ENCODE measurements at regions not wholly inside any gene's neighbourhood (a gene's known extent, or its start where the extent isn't known, plus 50 kb on each side); places are given as distances from the start of the nearest gene placed in this dataset.
A peak's percentile ranks its signal among the peaks of the same experiment; 100 is the strongest.
"Not testable (repeated sequence)": the region's sequence is repeated elsewhere in the genome, so short reads cannot be mapped to it uniquely, and the experiment has no call there.

DNA sequence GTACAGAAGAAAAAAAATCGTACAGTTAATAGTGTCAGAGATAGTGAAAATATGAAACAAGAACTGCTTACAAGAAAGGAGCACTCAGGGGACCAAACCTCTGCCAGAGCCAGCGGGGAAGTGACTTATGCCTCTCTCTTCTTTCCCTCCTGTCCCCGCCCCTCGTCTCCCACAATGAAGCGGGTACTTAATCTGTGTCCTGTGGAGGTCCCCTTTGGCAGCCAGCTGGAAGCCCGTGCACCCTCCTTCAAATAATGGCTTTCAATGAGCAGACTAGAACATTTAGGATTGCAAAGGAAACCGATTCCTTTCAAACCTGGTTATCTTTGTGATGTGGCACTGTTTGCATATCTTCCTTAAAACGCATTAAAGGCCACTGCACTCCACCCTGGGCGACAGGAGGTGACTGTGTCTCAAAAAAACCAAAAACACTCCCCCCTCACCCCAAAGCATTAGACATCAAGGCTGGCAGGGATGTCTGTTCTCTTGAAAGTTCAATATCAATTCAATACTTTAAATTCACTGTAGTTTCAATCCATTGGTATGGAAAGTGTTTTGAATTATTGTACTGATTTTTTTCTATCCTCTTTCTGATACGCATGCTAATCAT, 51.7 kb downstream of the PPIAL4C start:
- H3K9ac ChIP-seq (ENCODE audit: low read length); H3K27ac ChIP-seq (ENCODE audit: low read depth, low read length); H3K4me3 ChIP-seq (ENCODE audit: low read length); H3K4me1 ChIP-seq (ENCODE audit: control insufficient read depth, insufficient read depth, low read length); H3K36me3 ChIP-seq (ENCODE audit: control insufficient read depth, insufficient read depth, low read length); H3K27me3 ChIP-seq (ENCODE audit: control insufficient read depth, insufficient read depth, low read length): not testable (repeated sequence)

DNA sequence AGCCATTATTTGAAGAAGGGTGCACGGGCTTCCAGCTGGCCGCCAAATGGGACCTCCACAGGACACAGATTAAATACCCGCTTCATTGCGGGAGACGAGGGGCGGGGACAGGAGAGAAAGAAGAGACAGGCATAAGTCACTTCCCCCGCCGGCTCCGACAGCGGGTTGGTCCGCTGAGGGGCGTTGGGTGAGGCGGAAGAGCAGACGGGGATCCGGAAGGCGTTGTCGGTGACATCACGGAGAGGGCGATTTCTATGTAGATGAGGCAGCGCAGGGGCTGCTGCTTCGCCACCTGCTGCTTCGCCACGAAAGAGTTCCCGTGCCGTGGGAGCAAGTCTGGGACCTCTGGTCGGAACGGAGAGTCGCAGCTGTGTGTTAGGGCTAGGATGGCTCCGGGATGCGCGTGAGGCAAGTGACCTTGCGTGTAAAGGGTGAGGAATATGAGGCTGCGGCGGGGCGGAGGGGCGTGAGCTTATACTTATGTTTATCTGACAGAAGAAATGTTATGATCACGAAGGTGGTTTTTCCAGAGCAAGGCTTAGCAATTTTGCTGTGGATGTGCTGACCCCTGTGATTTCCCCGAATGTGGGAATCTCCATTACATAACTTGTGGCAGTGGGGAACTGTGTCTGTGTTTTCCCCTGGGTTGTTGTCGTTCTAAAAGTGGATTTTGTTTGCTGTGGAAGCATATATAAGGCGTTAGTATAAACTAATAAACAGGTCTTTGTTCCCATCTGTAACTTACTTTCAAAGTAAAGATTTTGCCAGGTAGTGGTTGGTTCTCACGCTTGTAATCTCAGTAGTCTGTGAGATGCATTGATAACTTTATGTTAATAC, 52.9 kb downstream of the PPIAL4C start:
- peak overlapping the region; percentile 85 for H3K27ac ChIP-seq (ENCODE audit: low read depth, low read length)
- not testable (repeated sequence) for H3K4me1 ChIP-seq (ENCODE audit: control insufficient read depth, insufficient read depth, low read length); H3K27me3 ChIP-seq (ENCODE audit: control insufficient read depth, insufficient read depth, low read length); H3K36me3 ChIP-seq (ENCODE audit: control insufficient read depth, insufficient read depth, low read length)
- peak overlapping the region; percentile 62 for H3K9ac ChIP-seq (ENCODE audit: low read length)
- peak overlapping the region; percentile 74 for H3K4me3 ChIP-seq (ENCODE audit: low read length)

DNA sequence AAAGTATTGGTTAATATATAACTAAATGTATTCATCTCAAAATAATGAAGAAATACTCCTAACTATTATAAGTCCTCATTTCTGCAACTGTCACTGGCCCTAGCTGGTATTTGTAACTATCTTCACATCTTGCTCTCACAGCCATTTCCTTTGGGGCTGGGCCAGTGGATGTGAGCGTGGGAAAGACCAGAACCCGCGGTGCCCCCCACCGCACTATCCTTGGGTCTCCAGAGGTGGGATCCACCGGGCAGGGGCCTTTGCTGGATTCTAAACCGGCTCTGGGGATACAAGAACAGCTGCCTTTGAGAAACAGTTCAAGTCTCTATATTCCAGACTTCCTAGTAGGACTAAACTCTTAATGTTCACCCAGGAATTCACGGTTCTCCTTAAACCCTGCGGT, 54.8 kb downstream of the PPIAL4C start:
- H3K4me1 ChIP-seq (ENCODE audit: control insufficient read depth, insufficient read depth, low read length); H3K4me3 ChIP-seq (ENCODE audit: low read length); H3K36me3 ChIP-seq (ENCODE audit: control insufficient read depth, insufficient read depth, low read length); H3K9ac ChIP-seq (ENCODE audit: low read length); H3K27me3 ChIP-seq (ENCODE audit: control insufficient read depth, insufficient read depth, low read length); H3K27ac ChIP-seq (ENCODE audit: low read depth, low read length): not testable (repeated sequence)

DNA sequence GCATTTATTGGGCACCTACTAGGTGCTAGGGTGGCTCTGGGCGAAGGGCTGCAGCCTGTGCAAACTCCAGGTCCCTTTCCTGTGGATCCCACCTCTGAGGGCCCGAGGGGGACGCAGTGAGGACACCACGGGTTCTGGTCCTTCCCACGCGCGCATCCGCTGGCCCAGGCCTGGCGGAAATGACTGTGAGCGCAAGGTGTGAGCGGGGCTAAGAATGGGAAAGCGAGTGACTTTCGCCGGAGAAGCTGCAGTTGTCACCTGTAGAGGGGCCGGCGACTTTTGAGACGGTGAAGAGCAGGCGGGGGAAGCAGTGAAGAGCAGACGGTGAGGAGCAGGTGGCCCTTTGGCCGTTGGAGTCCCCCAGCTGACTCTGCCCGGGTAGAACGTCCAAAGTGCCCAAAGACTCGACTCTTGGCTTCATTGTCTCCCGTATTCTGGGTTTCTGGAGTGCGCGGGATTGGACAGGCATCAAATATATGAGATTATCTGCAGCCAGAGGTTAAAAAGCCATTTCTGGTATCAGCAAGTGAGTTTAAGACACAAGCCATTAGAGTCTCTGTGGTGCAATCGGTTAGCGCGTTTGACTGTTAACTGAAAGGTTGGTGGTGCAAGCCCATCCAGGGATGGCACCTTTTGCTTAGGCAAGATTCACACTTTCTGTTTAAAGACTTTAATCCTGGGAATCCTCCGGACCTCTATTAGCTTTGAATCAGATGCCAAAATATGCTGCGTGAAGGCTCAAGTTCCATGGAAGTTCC, 55.4 kb downstream of the PPIAL4C start:
- H3K4me1 ChIP-seq (ENCODE audit: control insufficient read depth, insufficient read depth, low read length); H3K27ac ChIP-seq (ENCODE audit: low read depth, low read length); H3K9ac ChIP-seq (ENCODE audit: low read length); H3K36me3 ChIP-seq (ENCODE audit: control insufficient read depth, insufficient read depth, low read length); H3K27me3 ChIP-seq (ENCODE audit: control insufficient read depth, insufficient read depth, low read length); H3K4me3 ChIP-seq (ENCODE audit: low read length): not testable (repeated sequence)

DNA sequence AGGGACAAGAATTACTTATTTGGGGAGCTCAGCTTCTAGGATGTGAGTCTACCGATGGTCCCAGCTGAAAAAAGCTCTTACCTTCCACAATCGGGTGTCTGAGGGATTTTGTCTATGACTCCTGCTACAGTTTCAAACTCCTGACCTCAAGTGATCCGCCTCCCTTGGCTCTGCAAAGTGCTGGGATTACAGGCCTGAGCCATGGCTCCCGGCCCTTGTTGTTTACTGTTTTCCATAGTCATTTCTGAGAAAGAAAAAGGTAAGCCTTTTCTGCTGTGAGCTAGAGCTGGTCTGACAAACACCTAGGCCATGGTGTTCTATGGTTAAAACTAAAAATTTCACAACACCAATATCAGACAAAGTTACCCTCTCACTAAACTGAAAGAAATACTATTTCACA, 57.5 kb downstream of the PPIAL4C start:
- H3K27ac ChIP-seq (ENCODE audit: low read depth, low read length); H3K9ac ChIP-seq (ENCODE audit: low read length); H3K36me3 ChIP-seq (ENCODE audit: control insufficient read depth, insufficient read depth, low read length); H3K27me3 ChIP-seq (ENCODE audit: control insufficient read depth, insufficient read depth, low read length); H3K4me1 ChIP-seq (ENCODE audit: control insufficient read depth, insufficient read depth, low read length); H3K4me3 ChIP-seq (ENCODE audit: low read length): not testable (repeated sequence)

DNA sequence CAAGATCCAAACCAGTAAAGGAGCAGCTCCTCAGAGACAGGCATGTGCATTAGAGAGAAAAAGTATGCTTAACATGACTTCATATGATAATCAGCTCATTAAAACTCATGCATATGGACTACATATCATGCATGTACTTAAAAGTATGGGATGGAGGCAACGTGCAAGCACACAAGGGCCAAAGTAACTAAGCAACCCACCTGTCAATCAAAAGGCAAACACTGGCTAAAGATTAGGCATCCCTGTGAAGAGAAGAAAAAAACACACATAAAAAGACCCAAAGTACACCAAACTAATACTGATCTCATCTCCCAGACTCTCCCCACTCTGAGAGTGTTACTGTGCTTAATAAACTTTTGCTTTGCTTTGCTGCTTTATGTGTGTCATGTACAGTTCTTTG, 61.2 kb downstream of the PPIAL4C start:
- not testable (repeated sequence) for H3K36me3 ChIP-seq (ENCODE audit: control insufficient read depth, insufficient read depth, low read length); H3K27ac ChIP-seq (ENCODE audit: low read depth, low read length); H3K27me3 ChIP-seq (ENCODE audit: control insufficient read depth, insufficient read depth, low read length); H3K9ac ChIP-seq (ENCODE audit: low read length); H3K4me3 ChIP-seq (ENCODE audit: low read length); H3K4me1 ChIP-seq (ENCODE audit: control insufficient read depth, insufficient read depth, low read length)

DNA sequence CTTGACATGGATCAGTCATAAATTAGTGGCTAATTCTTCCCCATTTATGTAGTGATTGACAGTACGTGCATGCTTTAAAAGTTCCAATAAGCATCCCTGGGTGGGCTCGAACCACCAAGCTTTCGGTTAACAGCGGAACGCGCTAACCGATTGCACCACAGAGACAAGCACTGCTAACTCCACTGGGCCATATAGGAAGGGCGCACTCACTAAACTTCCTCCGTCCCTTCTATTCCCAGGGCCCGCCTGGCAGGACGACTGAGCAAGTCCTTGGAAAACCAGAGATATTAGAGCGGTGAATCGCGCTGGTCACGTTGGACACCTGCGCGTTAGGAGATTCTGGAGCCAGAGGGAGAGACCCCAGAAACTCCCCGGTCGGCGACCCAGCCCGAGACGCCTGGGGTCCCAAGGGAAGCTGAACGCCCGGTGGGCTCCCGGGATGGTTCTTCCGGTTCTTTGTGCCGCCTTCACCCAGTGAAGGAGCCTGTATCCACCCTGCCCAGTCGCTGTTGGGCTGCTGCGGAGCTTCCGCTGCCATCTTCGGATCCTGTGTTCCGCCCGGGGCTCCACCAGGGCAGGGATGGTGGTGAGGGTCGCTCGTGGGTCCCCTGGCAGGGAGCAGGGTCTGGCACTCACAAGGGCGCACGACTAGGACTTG, 62.8 kb downstream of the PPIAL4C start:
- not testable (repeated sequence) for H3K27me3 ChIP-seq (ENCODE audit: control insufficient read depth, insufficient read depth, low read length); H3K36me3 ChIP-seq (ENCODE audit: control insufficient read depth, insufficient read depth, low read length); H3K4me1 ChIP-seq (ENCODE audit: control insufficient read depth, insufficient read depth, low read length); H3K9ac ChIP-seq (ENCODE audit: low read length); H3K27ac ChIP-seq (ENCODE audit: low read depth, low read length)
- peak overlapping the region; percentile 57 for H3K4me3 ChIP-seq (ENCODE audit: low read length)

DNA sequence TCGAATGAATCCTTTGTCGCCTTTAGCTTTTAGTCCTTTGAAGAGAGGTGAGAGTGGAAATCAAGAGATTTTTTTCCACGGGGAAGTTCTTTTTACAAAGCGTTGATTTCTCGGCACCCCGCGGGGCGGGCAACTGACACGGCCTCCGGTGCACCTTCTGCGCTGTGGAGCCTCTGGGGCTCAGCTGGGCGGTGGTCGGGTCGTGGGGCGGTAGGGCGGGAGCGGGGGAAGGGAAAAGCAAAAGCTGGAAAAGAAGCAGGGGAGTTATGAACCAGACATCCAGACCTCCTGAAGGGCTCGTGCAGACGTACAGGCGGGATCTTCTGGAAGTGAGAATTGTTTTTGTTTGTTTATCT, 63.3 kb downstream of the PPIAL4C start:
- peak overlapping the region; percentile 41 for H3K4me3 ChIP-seq (ENCODE audit: low read length)
- not testable (repeated sequence) for H3K9ac ChIP-seq (ENCODE audit: low read length); H3K36me3 ChIP-seq (ENCODE audit: control insufficient read depth, insufficient read depth, low read length); H3K27ac ChIP-seq (ENCODE audit: low read depth, low read length); H3K27me3 ChIP-seq (ENCODE audit: control insufficient read depth, insufficient read depth, low read length); H3K4me1 ChIP-seq (ENCODE audit: control insufficient read depth, insufficient read depth, low read length)

DNA sequence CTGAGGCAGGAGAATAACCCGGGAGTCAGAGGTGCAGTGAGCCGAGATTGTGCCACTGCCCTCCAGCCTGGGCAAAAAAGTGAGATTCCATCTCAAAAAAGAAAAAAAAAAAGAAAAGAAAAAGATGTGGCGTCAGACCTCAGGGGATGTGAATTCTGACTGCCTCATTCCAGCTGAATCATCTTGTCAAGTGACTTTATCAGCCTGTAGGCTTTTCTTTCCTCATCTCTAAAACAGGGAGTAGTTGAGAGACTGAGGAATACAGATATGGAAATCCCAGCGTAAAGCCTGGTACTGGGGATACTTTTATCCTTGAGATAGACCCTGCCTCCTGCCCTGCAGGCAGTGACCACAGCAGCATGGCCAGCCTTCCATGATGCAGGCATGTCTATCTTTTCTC, 74.1 kb downstream of the PPIAL4C start:
- not testable (repeated sequence) for H3K4me3 ChIP-seq (ENCODE audit: low read length); H3K4me1 ChIP-seq (ENCODE audit: control insufficient read depth, insufficient read depth, low read length); H3K27me3 ChIP-seq (ENCODE audit: control insufficient read depth, insufficient read depth, low read length); H3K9ac ChIP-seq (ENCODE audit: low read length); H3K36me3 ChIP-seq (ENCODE audit: control insufficient read depth, insufficient read depth, low read length); H3K27ac ChIP-seq (ENCODE audit: low read depth, low read length)

DNA sequence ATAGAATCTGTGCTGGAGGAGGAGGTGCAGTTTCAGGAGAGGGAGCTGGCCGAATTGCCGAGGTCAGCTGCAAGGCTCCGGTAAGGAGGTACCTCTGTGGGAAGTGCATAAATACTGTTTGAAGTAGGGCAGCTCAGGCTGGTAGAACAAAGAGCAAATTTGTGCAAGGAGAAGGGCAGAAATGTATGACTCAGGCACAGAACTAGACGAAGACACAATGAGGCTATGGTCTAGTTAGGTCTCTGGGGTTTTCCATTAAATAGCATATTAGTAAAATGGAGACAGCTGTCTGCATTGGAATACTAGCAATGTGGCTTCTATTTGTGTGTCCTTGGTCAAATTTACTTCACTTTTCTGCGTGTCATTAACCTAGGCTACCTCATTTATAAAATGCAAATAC, 74.5 kb downstream of the PPIAL4C start:
- H3K27me3 ChIP-seq (ENCODE audit: control insufficient read depth, insufficient read depth, low read length); H3K27ac ChIP-seq (ENCODE audit: low read depth, low read length); H3K9ac ChIP-seq (ENCODE audit: low read length); H3K36me3 ChIP-seq (ENCODE audit: control insufficient read depth, insufficient read depth, low read length); H3K4me3 ChIP-seq (ENCODE audit: low read length); H3K4me1 ChIP-seq (ENCODE audit: control insufficient read depth, insufficient read depth, low read length): not testable (repeated sequence)

DNA sequence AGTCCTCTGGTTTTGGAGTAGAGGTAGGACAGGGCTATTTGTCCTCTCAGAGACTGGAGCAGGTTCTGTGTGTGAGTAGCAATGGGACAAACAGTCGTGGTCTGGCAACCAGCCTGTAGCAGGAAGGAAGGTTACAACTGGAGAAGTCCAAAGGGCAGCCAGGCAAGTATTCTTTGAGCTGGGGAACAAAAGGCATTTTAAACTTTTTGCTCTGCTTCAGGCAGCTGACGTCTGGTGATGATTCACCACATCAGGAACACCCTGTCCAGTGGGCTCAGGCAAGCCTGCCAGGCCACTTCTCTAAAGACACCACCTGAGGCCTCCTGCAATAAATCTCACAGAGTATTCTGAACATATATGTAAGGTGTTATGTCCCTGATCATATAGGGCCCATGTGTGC, 81.0 kb downstream of the PPIAL4C start:
- H3K27ac ChIP-seq (ENCODE audit: low read depth, low read length); H3K36me3 ChIP-seq (ENCODE audit: control insufficient read depth, insufficient read depth, low read length); H3K4me1 ChIP-seq (ENCODE audit: control insufficient read depth, insufficient read depth, low read length); H3K27me3 ChIP-seq (ENCODE audit: control insufficient read depth, insufficient read depth, low read length); H3K9ac ChIP-seq (ENCODE audit: low read length); H3K4me3 ChIP-seq (ENCODE audit: low read length): not testable (repeated sequence)

DNA sequence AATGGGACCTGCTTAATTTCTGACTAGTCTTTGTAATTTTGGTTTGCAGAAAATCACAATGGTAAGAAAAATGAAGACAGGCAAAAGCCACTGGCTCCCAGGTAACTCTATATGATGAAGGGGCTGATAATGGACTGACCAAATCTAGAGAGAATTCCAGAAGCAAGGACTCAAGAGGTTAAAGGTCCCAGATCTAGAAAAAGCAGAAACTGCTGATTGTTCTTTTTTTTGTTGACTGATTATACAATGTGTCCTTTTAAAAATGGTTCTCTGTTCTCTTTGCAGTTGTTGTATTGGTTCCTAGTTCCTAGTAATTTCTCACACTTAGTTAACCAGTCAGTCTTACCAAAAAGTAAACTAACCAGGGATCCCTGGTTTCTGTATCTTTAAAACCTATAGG, 81.4 kb downstream of the PPIAL4C start:
- not testable (repeated sequence) for H3K36me3 ChIP-seq (ENCODE audit: control insufficient read depth, insufficient read depth, low read length); H3K9ac ChIP-seq (ENCODE audit: low read length); H3K4me1 ChIP-seq (ENCODE audit: control insufficient read depth, insufficient read depth, low read length); H3K27ac ChIP-seq (ENCODE audit: low read depth, low read length); H3K27me3 ChIP-seq (ENCODE audit: control insufficient read depth, insufficient read depth, low read length); H3K4me3 ChIP-seq (ENCODE audit: low read length)
